ENCODE measurements at regions not wholly inside any gene's neighbourhood (a gene's known extent, or its start where the extent isn't known, plus 50 kb on each side); places are given as distances from the start of the nearest gene placed in this dataset.
"Not testable (repeated sequence)": the region's sequence is repeated elsewhere in the genome, so short reads cannot be mapped to it uniquely, and the experiment has no call there.

- peak; percentile 82 for DNase-seq (ENCODE audit: low spot score)
Observed at GRCh38 chr11:16605894-16606783, 132.3 kb upstream of the C11orf58 start.

- no peak for DNase-seq (ENCODE audit: low spot score)
Observed at GRCh38 chr11:16605389-16605893, 133.0 kb upstream of the C11orf58 start.

- DNase-seq (ENCODE audit: low spot score), result no peak
Observed at GRCh38 chr11:16604794-16605388, 133.6 kb upstream of the C11orf58 start.

GRCh38 chr11:16603890-16604793 lies 134.3 kb upstream of the C11orf58 start:
- no peak for DNase-seq (ENCODE audit: low spot score)

- no peak for DNase-seq (ENCODE audit: low spot score)
Observed at GRCh38 chr11:16603245-16603644, 135.2 kb upstream of the C11orf58 start.

GRCh38 chr11:16598906-16599305 lies 139.5 kb upstream of the C11orf58 start:
- DNase-seq (ENCODE audit: low spot score), result no peak

- DNase-seq (ENCODE audit: low spot score), result no peak
Observed at GRCh38 chr11:16598032-16598431, 140.4 kb upstream of the C11orf58 start.

- DNase-seq (ENCODE audit: low spot score), result no peak
Observed at GRCh38 chr11:16596231-16596630, 142.2 kb upstream of the C11orf58 start.

- DNase-seq (ENCODE audit: low spot score), result no peak
Observed at GRCh38 chr11:16591157-16591556, 147.3 kb upstream of the C11orf58 start.

- no peak for DNase-seq (ENCODE audit: low spot score)
Observed at GRCh38 chr11:16587670-16588069, 150.8 kb upstream of the C11orf58 start.

GRCh38 chr11:16584569-16584968 lies 153.9 kb upstream of the C11orf58 start:
- no peak for DNase-seq (ENCODE audit: low spot score)

GRCh38 chr11:16581078-16581477 lies 157.4 kb upstream of the C11orf58 start:
- DNase-seq (ENCODE audit: low spot score), result not testable (repeated sequence)

- DNase-seq (ENCODE audit: low spot score), result no peak
Observed at GRCh38 chr11:16577490-16577889, 161.0 kb upstream of the C11orf58 start.

- DNase-seq (ENCODE audit: low spot score), result not testable (repeated sequence)
Observed at GRCh38 chr11:16574889-16575288, 163.6 kb upstream of the C11orf58 start.

GRCh38 chr11:16572945-16573344 lies 165.5 kb upstream of the C11orf58 start:
- no peak for DNase-seq (ENCODE audit: low spot score)

- DNase-seq (ENCODE audit: low spot score), result no peak
Observed at GRCh38 chr11:16561150-16561549, 177.3 kb upstream of the C11orf58 start.

GRCh38 chr11:16558494-16558893 lies 180.0 kb upstream of the C11orf58 start:
- DNase-seq (ENCODE audit: low spot score), result no peak

GRCh38 chr11:16555956-16556355 lies 182.5 kb upstream of the C11orf58 start:
- DNase-seq (ENCODE audit: low spot score), result no peak

GRCh38 chr11:16554361-16554760 lies 184.1 kb upstream of the C11orf58 start:
- no peak for DNase-seq (ENCODE audit: low spot score)

GRCh38 chr11:16547879-16548278 lies 190.6 kb upstream of the C11orf58 start:
- no peak for DNase-seq (ENCODE audit: low spot score)

GRCh38 chr11:16543642-16544041 lies 187.3 kb upstream of the SOX6 start:
- no peak for DNase-seq (ENCODE audit: low spot score)

- no peak for DNase-seq (ENCODE audit: low spot score)
Observed at GRCh38 chr11:16542353-16542752, 186.0 kb upstream of the SOX6 start.

Data from NAMALWA (cell line).